ENCODE measurements at regions not wholly inside any gene's neighbourhood (a gene's known extent, or its start where the extent isn't known, plus 50 kb on each side); places are given as distances from the start of the nearest gene placed in this dataset.

DNA sequence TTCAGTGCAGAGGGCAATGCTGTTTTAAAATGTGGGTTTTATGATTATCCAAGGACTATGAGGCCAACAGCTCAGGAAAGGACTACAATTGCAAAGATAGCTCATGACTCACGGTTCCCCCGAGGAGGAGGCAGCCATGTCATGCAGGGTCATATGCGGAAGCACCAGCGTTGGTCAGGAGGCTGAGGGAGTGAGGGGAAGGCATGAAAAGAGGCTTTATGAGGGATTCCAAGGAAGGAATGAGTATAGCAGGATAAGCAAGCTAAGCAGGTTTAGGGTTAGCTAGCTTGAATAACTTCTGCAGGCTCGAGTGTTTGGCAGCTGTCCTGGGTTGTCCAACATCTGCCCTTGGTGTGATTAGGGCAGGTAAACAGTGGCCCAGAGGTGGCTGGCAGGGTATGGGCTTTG is 495.1 kb downstream of the SETD4 start:
- TF ChIP-seq EZH2 (IDR thresholded peaks at IDR 0.05; ENCODE audit: insufficient read depth, poor library complexity, severe bottlenecking) = no peak
- no peak for TF ChIP-seq EZH2phosphoT487 (IDR thresholded peaks at IDR 0.05; ENCODE audit: insufficient read depth, low read depth)
